Esophagus muscularis mucosa (tissue), 3 donors: ENCODE measurements at regions not wholly inside any gene's neighbourhood (a gene's known extent, or its start where the extent isn't known, plus 50 kb on each side); places are given as distances from the start of the nearest gene placed in this dataset.

ENCODE experiments used
- CTCF ChIP-seq, 3 experiments: fragments of 200-600 bp in 2 of 3; fragments of 450-650 bp in 1 of 3; sonication (generic) in 2 of 3; IDR thresholded peaks; one replicate each; pipeline ENCODE4 v1.5.1; 2017 to 2019; ENCODE audit warnings: antibody characterized with exemption in 3 of 3, mild to moderate bottlenecking in 2 of 3, moderate library complexity in 1 of 3
- POLR2A ChIP-seq: fragments of 450-650 bp; IDR thresholded peaks from one replicate; pipeline ENCODE4 v1.6.1; 2017; ENCODE audit warnings: antibody characterized with exemption, moderate library complexity, mild to moderate bottlenecking, low read depth

- TF ChIP-seq CTCF (IDR thresholded peaks at IDR 0.05) (no peak), POLR2A (no peak)
These were observed 103.2 kb upstream of the ZNF521 start for GRCh38 chr18:25455159-25455558.
